Activated T-cell treated with anti-CD3 and anti-CD28 coated beads, Interleukin-2, amount 50 U/mL, for 24 hours (primary cell): ENCODE measurements at regions not wholly inside any gene's neighbourhood (a gene's known extent, or its start where the extent isn't known, plus 50 kb on each side); places are given as distances from the start of the nearest gene placed in this dataset.
"Not testable (repeated sequence)": the region's sequence is repeated elsewhere in the genome, so short reads cannot be mapped to it uniquely, and the experiment has no call there.

Source experiments
- DNase-seq: peaks from one replicate; pipeline ENCODE4 v3.0.0-alpha.2; 2020
- H3K27ac Mint-ChIP-seq: 2 replicates; pipeline ENCODE4 v1.8.0; 2020; ENCODE audit warnings: mild to moderate bottlenecking, mixed read lengths
- H3K27me3 Mint-ChIP-seq: 2 replicates; pipeline ENCODE4 v1.8.0; 2020; ENCODE audit warnings: mixed read lengths
- H3K36me3 Mint-ChIP-seq: 2 replicates; pipeline ENCODE4 v1.8.0; 2020; ENCODE audit warnings: low read depth, mixed read lengths
- H3K4me1 Mint-ChIP-seq: 2 replicates; pipeline ENCODE4 v1.8.0; 2020; ENCODE audit warnings: low read depth, mixed read lengths
- H3K4me3 Mint-ChIP-seq: 2 replicates; pipeline ENCODE4 v1.8.0; 2020; ENCODE audit warnings: mild to moderate bottlenecking, moderate library complexity, mixed read lengths
- H3K9me3 Mint-ChIP-seq: 2 replicates; pipeline ENCODE4 v1.8.0; 2020; ENCODE audit warnings: mixed read lengths

GRCh38 chr2:166641516-166641915 lies 147.5 kb upstream of the SCN7A start:
- not testable (repeated sequence) for H3K27ac Mint-ChIP-seq, H3K4me1 Mint-ChIP-seq, DNase-seq, H3K36me3 Mint-ChIP-seq, H3K4me3 Mint-ChIP-seq, H3K9me3 Mint-ChIP-seq, H3K27me3 Mint-ChIP-seq

GRCh38 chr2:166637051-166637450 lies 143.0 kb upstream of the SCN7A start:
- Mint-ChIP-seq H3K9me3 (no peaks in the 10 kb centered on the region), H3K36me3 (no peaks in the 10 kb centered on the region), H3K4me1 (no peaks in the 10 kb centered on the region), H3K27me3 (no peaks in the 10 kb centered on the region), H3K27ac (no peak overlapping the region), H3K4me3 (no peak overlapping the region)
- DNase-seq, result no peak

- Mint-ChIP-seq H3K27ac (no peak overlapping the region), H3K4me3 (no peak overlapping the region), H3K27me3 (no peaks in the 10 kb centered on the region), H3K9me3 (no peaks in the 10 kb centered on the region), H3K36me3 (no peaks in the 10 kb centered on the region), H3K4me1 (no peaks in the 10 kb centered on the region)
- DNase-seq, result no peak
These were observed 140.7 kb upstream of the SCN7A start for GRCh38 chr2:166634706-166635105.

- H3K36me3 Mint-ChIP-seq, result no peaks in the 10 kb centered on the region
- peaks cover 2% of the 10 kb centered on the region for H3K27me3 Mint-ChIP-seq
- H3K27ac Mint-ChIP-seq, result no peak overlapping the region
- H3K4me1 Mint-ChIP-seq, result no peaks in the 10 kb centered on the region
- H3K4me3 Mint-ChIP-seq, result no peak overlapping the region
- no peaks in the 10 kb centered on the region for H3K9me3 Mint-ChIP-seq
- DNase-seq, result no peak
These were observed 138.6 kb upstream of the SCN7A start for GRCh38 chr2:166632616-166633015.

- H3K4me3 Mint-ChIP-seq, result no peak overlapping the region
- peaks cover 2% of the 10 kb centered on the region for H3K9me3 Mint-ChIP-seq
- peaks cover 2% of the 10 kb centered on the region for H3K27me3 Mint-ChIP-seq
- DNase-seq, result no peak
- H3K27ac Mint-ChIP-seq, result no peak overlapping the region
- no peaks in the 10 kb centered on the region for H3K36me3 Mint-ChIP-seq
- H3K4me1 Mint-ChIP-seq, result no peaks in the 10 kb centered on the region
These were observed 134.6 kb upstream of the SCN7A start for GRCh38 chr2:166628478-166629136.

- Mint-ChIP-seq H3K4me3 (no peak overlapping the region), H3K27me3 (peaks cover 2% of the 10 kb centered on the region), H3K4me1 (no peaks in the 10 kb centered on the region), H3K36me3 (no peaks in the 10 kb centered on the region), H3K27ac (no peak overlapping the region), H3K9me3 (peaks cover 2% of the 10 kb centered on the region)
- DNase-seq, result no peak
These were observed 133.8 kb upstream of the SCN7A start for GRCh38 chr2:166627893-166628292.

GRCh38 chr2:166625670-166626069 lies 131.6 kb upstream of the SCN7A start:
- Mint-ChIP-seq H3K27ac (no peak overlapping the region), H3K9me3 (peaks cover 2% of the 10 kb centered on the region), H3K4me3 (no peak overlapping the region), H3K36me3 (no peaks in the 10 kb centered on the region), H3K27me3 (peaks cover 2% of the 10 kb centered on the region), H3K4me1 (peaks cover 11% of the 10 kb centered on the region)
- no peak for DNase-seq

- DNase-seq, result no peak
- H3K36me3 Mint-ChIP-seq, result no peaks in the 10 kb centered on the region
- peaks cover 2% of the 10 kb centered on the region for H3K9me3 Mint-ChIP-seq
- H3K27me3 Mint-ChIP-seq, result peaks cover 18% of the 10 kb centered on the region
- H3K4me1 Mint-ChIP-seq, result peaks cover 13% of the 10 kb centered on the region
- H3K27ac Mint-ChIP-seq, result no peak overlapping the region
- H3K4me3 Mint-ChIP-seq, result no peak overlapping the region
These were observed 120.5 kb upstream of the SCN7A start for GRCh38 chr2:166614503-166614902.

GRCh38 chr2:166614029-166614428 lies 120.0 kb upstream of the SCN7A start:
- Mint-ChIP-seq H3K9me3 (no peaks in the 10 kb centered on the region), H3K27ac (no peak overlapping the region), H3K4me1 (peaks cover 13% of the 10 kb centered on the region), H3K4me3 (no peak overlapping the region), H3K36me3 (no peaks in the 10 kb centered on the region), H3K27me3 (peaks cover 20% of the 10 kb centered on the region)
- DNase-seq, result no peak

GRCh38 chr2:166613226-166613625 lies 119.2 kb upstream of the SCN7A start:
- Mint-ChIP-seq H3K36me3 (no peaks in the 10 kb centered on the region), H3K9me3 (no peaks in the 10 kb centered on the region), H3K4me3 (no peak overlapping the region), H3K27me3 (peaks cover 20% of the 10 kb centered on the region), H3K27ac (no peak overlapping the region), H3K4me1 (peaks cover 13% of the 10 kb centered on the region)
- DNase-seq, result no peak

- no peak overlapping the region for H3K4me3 Mint-ChIP-seq
- H3K9me3 Mint-ChIP-seq, result no peaks in the 10 kb centered on the region
- no peaks in the 10 kb centered on the region for H3K36me3 Mint-ChIP-seq
- peaks cover 13% of the 10 kb centered on the region for H3K4me1 Mint-ChIP-seq
- peaks cover 20% of the 10 kb centered on the region for H3K27me3 Mint-ChIP-seq
- no peak overlapping the region for H3K27ac Mint-ChIP-seq
- no peak for DNase-seq
These were observed 118.2 kb upstream of the SCN7A start for GRCh38 chr2:166612214-166612613.

- Mint-ChIP-seq H3K27me3 (peaks cover 20% of the 10 kb centered on the region), H3K4me3 (peak overlapping the region; percentile 28), H3K36me3 (no peaks in the 10 kb centered on the region), H3K9me3 (no peaks in the 10 kb centered on the region), H3K27ac (no peak overlapping the region), H3K4me1 (peaks cover 13% of the 10 kb centered on the region)
- DNase-seq, result no peak
These were observed 116.9 kb upstream of the SCN7A start for GRCh38 chr2:166610913-166611305.

- no peaks in the 10 kb centered on the region for H3K36me3 Mint-ChIP-seq
- H3K27ac Mint-ChIP-seq, result no peak overlapping the region
- DNase-seq, result peak; percentile 29
- peaks cover 20% of the 10 kb centered on the region for H3K27me3 Mint-ChIP-seq
- H3K9me3 Mint-ChIP-seq, result no peaks in the 10 kb centered on the region
- H3K4me3 Mint-ChIP-seq, result peak overlapping the region; percentile 28
- H3K4me1 Mint-ChIP-seq, result peaks cover 13% of the 10 kb centered on the region
These were observed 116.3 kb upstream of the SCN7A start for GRCh38 chr2:166610180-166610912.

- Mint-ChIP-seq H3K4me3 (no peak overlapping the region), H3K36me3 (no peaks in the 10 kb centered on the region), H3K9me3 (no peaks in the 10 kb centered on the region), H3K4me1 (peaks cover 13% of the 10 kb centered on the region), H3K27ac (no peak overlapping the region), H3K27me3 (peaks cover 20% of the 10 kb centered on the region)
- no peak for DNase-seq
These were observed 115.3 kb upstream of the SCN7A start for GRCh38 chr2:166609183-166609959.

GRCh38 chr2:166607880-166608279 lies 113.8 kb upstream of the SCN7A start:
- H3K27me3 Mint-ChIP-seq, result peaks cover 20% of the 10 kb centered on the region
- no peaks in the 10 kb centered on the region for H3K36me3 Mint-ChIP-seq
- no peak overlapping the region for H3K27ac Mint-ChIP-seq
- no peaks in the 10 kb centered on the region for H3K9me3 Mint-ChIP-seq
- no peak for DNase-seq
- peaks cover 13% of the 10 kb centered on the region for H3K4me1 Mint-ChIP-seq
- no peak overlapping the region for H3K4me3 Mint-ChIP-seq
